HepG2 (cell line): ENCODE measurements at regions not wholly inside any gene's neighbourhood (a gene's known extent, or its start where the extent isn't known, plus 50 kb on each side); places are given as distances from the start of the nearest gene placed in this dataset.

Source experiments
- GABPA ChIP-seq, 2 experiments: IDR thresholded peaks; 2 replicates each; pipeline ENCODE4 v1.6.1; 2011 to 2016; ENCODE audit warnings: low read depth in 2 of 2, low read length in 1 of 2, missing biosample characterization in 1 of 2, missing genetic modification characterization in 1 of 2
- PBX2 ChIP-seq: IDR thresholded peaks from 2 replicates; pipeline ENCODE4 v1.6.1; 2016; ENCODE audit warnings: control low read depth
- REPIN1 ChIP-seq: sonication (generic); formaldehyde crosslinking; IDR thresholded peaks from 2 replicates; pipeline ENCODE4 v1.8.0; 2022; ENCODE audit warnings: missing genetic modification reagents, low read depth, mild to moderate bottlenecking, borderline replicate concordance
- ZBTB40 ChIP-seq, 2 experiments: fragments of 450-650 bp in 1 of 2; sonication (generic) in 1 of 2; formaldehyde crosslinking in 1 of 2; IDR thresholded peaks; 2 replicates each; pipeline versions ENCODE4 v1.6.1 to v1.8.0; 2016 to 2022; ENCODE audit warnings: antibody characterized with exemption in 1 of 2, mild to moderate bottlenecking in 1 of 2, missing genetic modification reagents in 1 of 2
- ZBTB43 ChIP-seq: sonication (generic); formaldehyde crosslinking; conservative IDR thresholded peaks from 2 replicates; pipeline ENCODE4 v1.4.0; 2020; ENCODE audit warnings: missing genetic modification reagents
- ZFP36L2 ChIP-seq: sonication (generic); formaldehyde crosslinking; IDR thresholded peaks from 2 replicates; pipeline ENCODE4 v1.4.0; 2020; ENCODE audit warnings: missing genetic modification reagents
- ZNF460 ChIP-seq: sonication (generic); formaldehyde crosslinking; IDR thresholded peaks from 2 replicates; pipeline ENCODE4 v1.5.1; 2020; ENCODE audit warnings: missing genetic modification reagents, mild to moderate bottlenecking, borderline replicate concordance

- TF ChIP-seq ZBTB40 (IDR thresholded peaks at IDR 0.05) (no peak), ZBTB40 (CRISPR knock-in tag; IDR thresholded peaks at IDR 0.05) (no peak), ZNF460 (CRISPR knock-in tag) (no peak), REPIN1 (CRISPR knock-in tag) (no peak), PBX2 (CRISPR knock-in tag) (no peak), GABPA (IDR thresholded peaks at IDR 0.05; ENCODE audit: low read depth, low read length) (no peak), GABPA (CRISPR knock-in tag; IDR thresholded peaks at IDR 0.05; ENCODE audit: low read depth) (no peak), ZBTB43 (CRISPR knock-in tag) (no peak), ZFP36L2 (CRISPR knock-in tag) (no peak)
These were observed 103.1 kb upstream of the TLE3 start (continued) for GRCh38 chr15:70200511-70201424.
